ENCODE measurements at regions not wholly inside any gene's neighbourhood (a gene's known extent, or its start where the extent isn't known, plus 50 kb on each side); places are given as distances from the start of the nearest gene placed in this dataset.

- DNase-seq (ENCODE audit: low read depth in 3 of 3), result no peak
These were observed 193.2 kb upstream of the TWIST2 start for GRCh38 chr2:238654479-238655197.

- DNase-seq (ENCODE audit: low read depth in 3 of 3), result no peak
These were observed 192.6 kb upstream of the TWIST2 start for GRCh38 chr2:238655198-238655860.

- DNase-seq (ENCODE audit: low read depth in 3 of 3), result no peak
These were observed 191.7 kb upstream of the TWIST2 start for GRCh38 chr2:238655974-238656722.

DNA sequence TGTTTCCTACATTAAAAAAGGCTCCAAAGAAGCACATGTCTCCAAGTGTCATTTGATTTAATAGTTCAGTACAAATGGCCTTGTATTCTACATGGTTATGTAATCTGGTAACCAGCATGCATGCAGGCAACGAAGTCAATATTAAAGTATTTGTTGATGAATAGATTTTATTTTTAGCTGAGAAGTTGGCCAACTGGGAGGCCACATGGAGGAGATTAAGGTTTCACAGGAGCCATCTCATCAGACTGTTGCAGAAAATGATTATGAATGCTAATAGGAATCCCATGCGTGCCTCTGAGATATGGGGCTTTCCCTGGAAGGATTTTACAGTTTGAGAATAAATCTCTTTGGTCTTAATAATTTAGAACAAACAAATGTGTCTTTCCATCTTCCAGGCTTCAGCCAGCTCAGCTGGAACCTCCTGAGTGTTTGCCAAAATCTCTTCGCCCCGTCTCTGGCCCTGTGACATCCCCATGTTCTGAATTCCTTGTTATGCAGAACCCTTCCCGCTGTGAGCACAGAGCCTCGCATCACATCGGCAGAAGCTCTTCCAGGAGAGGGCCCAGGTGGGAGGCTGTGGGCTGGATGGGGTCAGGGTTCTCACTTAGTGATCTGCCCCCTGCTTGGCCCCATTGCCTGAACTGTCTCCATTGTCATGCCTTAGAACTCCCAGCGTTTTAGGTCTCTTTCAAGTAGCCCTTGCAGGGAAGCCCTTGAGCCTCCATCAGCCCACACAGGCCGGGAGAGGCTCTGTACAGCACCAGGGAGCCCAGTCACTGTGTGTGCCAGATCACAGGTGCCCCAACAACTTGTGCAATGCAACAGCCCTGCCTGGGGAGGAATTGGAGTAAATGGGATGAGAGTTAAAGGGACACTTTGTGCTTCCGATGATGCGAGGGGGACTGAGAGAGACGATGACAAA is 190.5 kb upstream of the TWIST2 start:
- no peak for DNase-seq (ENCODE audit: low read depth in 3 of 3)

- DNase-seq (ENCODE audit: low read depth in 3 of 3), result no peak
These were observed 189.9 kb upstream of the TWIST2 start for GRCh38 chr2:238658054-238658407.

DNA sequence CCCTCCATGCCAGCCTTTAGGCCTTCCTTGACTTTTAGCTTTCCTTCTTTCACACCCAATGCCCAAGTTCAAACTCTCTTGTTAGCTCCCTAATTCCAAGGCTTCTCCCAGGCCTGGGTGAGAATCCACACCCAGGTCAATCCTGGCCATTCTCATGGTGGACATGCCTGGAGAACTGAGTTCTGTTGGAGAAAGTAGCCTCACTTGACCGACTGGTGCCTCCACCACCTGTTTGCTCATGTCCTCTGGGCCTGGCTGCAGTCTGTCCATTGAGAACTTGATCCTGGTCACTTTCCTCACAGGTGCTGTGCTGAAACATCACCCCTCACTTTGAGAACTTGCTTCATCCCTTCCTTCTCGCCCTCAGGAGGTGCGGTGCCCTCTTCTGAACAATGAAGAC is 189.1 kb upstream of the TWIST2 start:
- no peak for DNase-seq (ENCODE audit: low read depth in 3 of 3)

GRCh38 chr2:238659231-238659630 is 188.7 kb upstream of the TWIST2 start:
- no peak for DNase-seq (ENCODE audit: low read depth in 3 of 3)

- no peak for DNase-seq (ENCODE audit: low read depth in 3 of 3)
These were observed 184.3 kb upstream of the TWIST2 start for GRCh38 chr2:238663586-238663985.

GRCh38 chr2:238665919-238666318 is 182.0 kb upstream of the TWIST2 start:
- no peak for DNase-seq (ENCODE audit: low read depth in 3 of 3)

DNA sequence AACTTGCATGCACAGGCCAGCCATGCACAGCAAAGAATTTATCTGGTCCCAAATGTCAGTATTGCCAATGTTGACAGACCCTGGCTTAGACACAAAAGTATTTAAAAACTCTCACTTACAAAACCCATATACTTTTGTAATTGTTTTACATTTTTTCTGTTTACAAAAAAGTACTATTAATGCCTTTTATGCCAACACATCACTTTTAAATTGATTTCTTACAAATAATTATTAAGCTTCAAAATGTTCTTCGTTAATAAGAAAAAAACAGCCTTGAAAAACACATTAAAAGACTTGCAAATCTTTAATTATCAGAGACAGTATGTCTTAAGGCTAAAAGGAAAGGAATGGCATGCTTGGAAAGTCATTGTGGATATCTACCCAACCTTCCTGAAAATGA is 181.3 kb upstream of the TWIST2 start:
- no peak for DNase-seq (ENCODE audit: low read depth in 3 of 3)

DNA sequence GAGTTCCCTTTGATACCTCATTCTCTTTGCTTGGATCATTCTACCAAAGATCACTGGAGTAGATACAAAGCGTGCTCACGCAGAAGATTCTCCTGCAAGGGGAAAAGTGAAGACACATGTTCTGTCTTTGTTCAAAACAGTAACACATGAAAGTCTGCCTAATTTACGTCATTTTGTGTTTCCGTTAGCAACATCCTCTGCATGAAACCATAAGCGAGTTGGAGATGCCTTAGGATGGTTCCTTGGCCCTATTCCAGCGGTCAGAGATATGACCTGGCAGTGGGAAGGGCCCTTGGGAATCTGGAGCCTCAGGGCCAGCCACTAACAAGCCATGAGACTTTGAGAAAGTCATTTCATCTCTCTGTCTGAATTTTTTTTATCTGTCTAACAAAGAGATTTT is 180.9 kb upstream of the TWIST2 start:
- DNase-seq (ENCODE audit: low read depth in 3 of 3), result no peak

GRCh38 chr2:238667639-238668038 is 180.2 kb upstream of the TWIST2 start:
- DNase-seq (ENCODE audit: low read depth in 3 of 3), result no peak

- DNase-seq (ENCODE audit: low read depth in 3 of 3), result no peak
These were observed 179.5 kb upstream of the TWIST2 start for GRCh38 chr2:238668426-238668825.

DNA sequence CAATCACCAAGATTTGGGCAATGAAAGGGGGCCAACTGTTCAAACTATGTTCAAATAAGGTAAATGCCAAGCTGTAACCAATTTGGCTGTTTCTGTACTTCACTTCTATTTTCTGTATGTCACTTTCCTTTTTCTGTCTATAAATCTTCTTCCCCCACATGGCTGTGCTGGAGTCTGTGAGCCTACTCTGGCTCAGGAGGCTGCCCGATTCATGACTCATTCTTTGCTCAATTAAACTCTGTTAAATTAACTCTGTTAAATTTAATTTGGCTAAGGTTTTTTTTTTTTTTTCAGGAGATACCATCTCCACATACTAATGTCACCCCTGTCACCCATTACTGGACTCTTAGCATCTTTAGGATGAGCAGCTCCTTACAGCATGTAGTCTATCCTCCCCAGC is 178.8 kb upstream of the TWIST2 start:
- no peak for DNase-seq (ENCODE audit: low read depth in 3 of 3)

DNA sequence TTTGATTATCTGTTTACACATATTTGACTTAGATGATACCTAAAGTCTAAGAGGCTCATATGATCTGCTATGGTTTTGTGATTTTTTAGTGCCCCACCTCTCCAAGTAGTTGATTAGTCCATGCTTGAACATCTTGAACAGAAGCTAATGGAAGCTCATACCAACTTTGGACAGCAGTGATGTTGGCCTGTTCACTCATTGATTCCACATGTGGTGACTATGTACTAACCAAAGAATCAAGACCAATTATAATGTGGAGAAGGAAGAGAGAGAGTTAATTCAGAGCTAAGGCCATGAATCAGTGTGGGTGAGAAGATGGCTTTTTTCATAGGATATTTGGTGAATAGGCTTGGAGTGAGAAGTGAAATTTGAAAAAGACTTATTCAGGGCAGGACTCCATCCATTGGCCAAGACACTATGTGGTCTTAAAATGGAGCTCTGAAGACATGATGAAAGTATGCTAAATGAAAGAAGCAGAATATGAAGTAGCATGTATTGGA is 178.3 kb upstream of the TWIST2 start:
- DNase-seq (ENCODE audit: low read depth in 3 of 3), result no peak

DNA sequence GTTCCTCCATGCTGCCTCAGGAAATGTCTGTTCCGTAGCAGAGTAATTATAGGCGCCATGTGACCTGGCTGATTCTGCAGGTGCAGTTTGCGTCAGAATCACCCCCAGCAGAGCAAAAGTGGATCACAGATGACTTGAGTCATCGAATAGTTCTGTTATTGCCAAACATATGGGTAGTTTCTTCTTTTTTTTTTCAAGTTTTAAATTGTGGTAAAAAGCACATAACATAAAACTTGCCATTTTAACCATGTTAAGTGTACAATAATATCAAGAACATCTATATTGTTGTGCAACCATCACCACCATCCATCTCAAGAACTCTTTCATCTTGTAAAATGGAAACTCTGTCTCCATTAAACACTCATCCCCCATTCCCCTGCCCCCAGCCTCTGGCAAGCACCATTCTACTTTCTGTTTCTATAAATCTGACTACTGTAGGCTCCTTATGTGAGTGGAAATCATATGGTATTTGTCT is 177.7 kb upstream of the TWIST2 start:
- DNase-seq (ENCODE audit: low read depth in 3 of 3), result peak in 1 of 3 experiments; percentile 12

DNA sequence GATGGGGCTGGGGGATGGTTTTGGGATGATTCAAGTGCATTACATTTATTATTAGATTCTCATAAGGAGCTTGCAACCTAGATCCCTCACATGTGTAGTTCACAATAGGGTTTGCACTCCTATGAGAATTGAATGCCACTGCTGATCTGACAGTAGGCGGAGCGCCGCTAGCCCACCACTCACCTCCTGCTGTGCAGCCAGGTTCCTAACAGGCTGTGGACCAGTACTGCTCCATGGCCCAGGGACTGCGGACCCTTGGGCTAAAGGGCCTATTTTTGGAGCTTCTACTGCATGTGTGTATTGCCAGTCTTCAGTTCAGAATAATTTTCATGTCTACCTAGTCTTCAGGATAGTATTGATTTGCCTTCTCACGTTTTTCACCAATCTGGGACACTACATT is 165.3 kb upstream of the TWIST2 start:
- no peak for DNase-seq (ENCODE audit: low read depth in 3 of 3)

DNA sequence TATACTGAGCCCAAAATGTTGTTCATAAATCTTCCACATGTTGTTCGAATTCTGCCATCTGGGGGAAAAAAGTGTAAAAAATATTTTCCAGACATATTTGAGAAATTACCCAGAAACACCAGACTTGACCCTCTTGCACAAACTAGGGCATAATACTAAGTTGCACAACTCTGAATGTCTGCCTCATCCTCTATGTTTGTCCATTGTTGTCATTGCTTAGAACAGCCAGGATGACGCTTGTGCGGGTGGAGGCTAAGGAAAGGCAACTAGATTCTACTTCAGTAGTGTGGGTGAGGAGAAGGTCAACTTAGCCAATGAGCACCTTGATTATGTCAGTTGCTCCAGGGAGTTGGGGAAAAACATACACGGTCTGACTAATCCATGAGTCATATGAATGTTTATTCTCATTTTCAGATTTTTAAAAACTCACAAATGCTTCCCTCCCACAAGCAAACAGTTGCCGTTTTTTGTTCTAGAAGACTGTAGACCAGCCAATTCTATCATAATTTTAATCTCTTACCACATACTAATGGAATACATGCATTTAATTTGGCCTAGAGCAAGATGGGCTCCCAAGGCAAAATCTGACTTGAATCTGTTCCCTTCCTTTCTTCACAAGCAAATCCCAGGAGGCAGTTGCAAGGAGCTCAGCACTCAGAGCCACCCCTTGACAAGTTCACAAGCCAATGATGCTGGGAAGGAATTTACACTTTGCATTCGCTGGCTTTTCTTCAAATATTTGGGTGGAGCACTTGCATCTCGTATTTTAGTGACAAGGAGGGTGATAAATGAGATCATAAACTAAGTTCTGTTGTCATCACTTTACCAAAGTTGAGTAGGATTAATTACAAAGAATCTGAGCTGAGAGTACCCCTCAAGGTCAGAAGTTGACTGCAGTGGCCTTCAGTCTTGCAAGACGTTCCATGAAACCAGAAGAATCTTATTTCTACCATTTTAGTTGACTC is 163.2 kb upstream of the TWIST2 start:
- DNase-seq (ENCODE audit: low read depth in 3 of 3), result no peak

DNA sequence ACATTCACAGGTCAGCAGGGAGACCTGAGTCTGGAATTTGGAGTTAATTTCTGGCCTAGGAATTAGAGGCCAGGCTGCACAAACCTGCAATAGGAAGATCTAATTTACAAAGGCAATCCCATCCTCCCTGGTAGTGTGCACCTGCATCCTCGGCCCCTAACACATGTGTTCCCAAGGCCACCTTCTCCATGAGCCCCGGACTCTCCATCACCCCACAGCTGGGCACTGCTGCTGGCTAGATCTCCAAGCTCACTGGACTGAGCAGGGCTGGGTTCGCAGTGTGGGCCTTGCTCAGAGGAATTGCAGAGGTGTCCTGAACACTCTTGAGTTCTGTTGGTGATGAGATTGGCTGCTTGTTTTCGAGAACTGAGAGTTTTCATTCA is 162.6 kb upstream of the TWIST2 start:
- DNase-seq (ENCODE audit: low read depth in 3 of 3), result no peak

DNA sequence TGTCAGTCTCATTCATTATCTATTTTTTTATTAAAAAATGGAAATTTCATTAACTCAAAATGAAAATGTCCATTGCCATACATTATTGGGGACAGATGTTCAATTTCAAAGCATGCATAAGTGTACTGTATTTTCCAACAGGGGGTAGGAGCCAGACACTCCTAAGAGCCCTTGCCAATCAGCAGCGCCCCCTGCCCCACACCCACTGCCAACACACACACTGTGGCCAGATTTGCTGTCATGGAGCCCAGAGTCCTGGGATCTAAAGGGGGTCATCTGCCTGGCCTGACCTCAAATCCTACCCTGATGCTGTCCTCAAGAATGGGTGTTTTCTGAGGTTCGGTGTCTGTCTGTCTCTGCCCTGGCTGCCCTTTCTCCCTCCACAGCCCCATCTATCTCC is 162.2 kb upstream of the TWIST2 start:
- no peak for DNase-seq (ENCODE audit: low read depth in 3 of 3)
